Type B pancreatic cell (in vitro differentiated cells): ENCODE measurements at regions not wholly inside any gene's neighbourhood (a gene's known extent, or its start where the extent isn't known, plus 50 kb on each side); places are given as distances from the start of the nearest gene placed in this dataset.
"Not testable (repeated sequence)": the region's sequence is repeated elsewhere in the genome, so short reads cannot be mapped to it uniquely, and the experiment has no call there.

Experiments
- DNase-seq: peaks from one replicate; pipeline ENCODE4 v3.0.0; 2021; ENCODE audit warnings: mixed read lengths; ENCODE audit not compliant: unreplicated experiment; ENCODE audit errors: extremely low spot score
- H3K27ac Mint-ChIP-seq: 2 replicates; pipeline ENCODE4 v1.8.0; 2021; ENCODE audit warnings: mild to moderate bottlenecking, mixed read lengths
- H3K27me3 Mint-ChIP-seq: 2 replicates; pipeline ENCODE4 v1.8.0; 2021; ENCODE audit warnings: mixed read lengths
- H3K36me3 Mint-ChIP-seq: 2 replicates; pipeline ENCODE4 v1.8.0; 2021; ENCODE audit warnings: mixed read lengths
- H3K4me1 Mint-ChIP-seq: one replicate; pipeline ENCODE4 v1.8.0; 2021; ENCODE audit warnings: mixed read lengths; ENCODE audit not compliant: unreplicated experiment
- H3K4me3 Mint-ChIP-seq: 2 replicates; pipeline ENCODE4 v1.8.0; 2021; ENCODE audit warnings: mild to moderate bottlenecking, mixed read lengths
- H3K9me3 Mint-ChIP-seq: 2 replicates; pipeline ENCODE4 v1.8.0; 2021; ENCODE audit warnings: mixed read lengths
- CTCF ChIP-seq: fragments of 200-600 bp; sonication (generic); conservative IDR thresholded peaks from 2 replicates; pipeline ENCODE4 v1.5.0; 2021; ENCODE audit warnings: antibody characterized with exemption, mild to moderate bottlenecking

GRCh38 chr6:14518515-14519217, 401.1 kb downstream of the CD83 start:
- peaks cover 41% of the 10 kb centered on the region for H3K4me1 Mint-ChIP-seq
- no peaks in the 10 kb centered on the region for H3K27me3 Mint-ChIP-seq
- H3K36me3 Mint-ChIP-seq = no peaks in the 10 kb centered on the region
- TF ChIP-seq CTCF = no peak
- H3K27ac Mint-ChIP-seq = no peak overlapping the region
- H3K9me3 Mint-ChIP-seq = peaks cover 8% of the 10 kb centered on the region
- no peak overlapping the region for H3K4me3 Mint-ChIP-seq
- no peak for DNase-seq

GRCh38 chr6:14520029-14520428, 402.5 kb downstream of the CD83 start:
- no peak overlapping the region for H3K27ac Mint-ChIP-seq
- H3K9me3 Mint-ChIP-seq = peaks cover 5% of the 10 kb centered on the region
- H3K4me1 Mint-ChIP-seq = peaks cover 31% of the 10 kb centered on the region
- H3K4me3 Mint-ChIP-seq = no peak overlapping the region
- DNase-seq = no peak
- TF ChIP-seq CTCF = no peak
- H3K36me3 Mint-ChIP-seq = no peaks in the 10 kb centered on the region
- no peaks in the 10 kb centered on the region for H3K27me3 Mint-ChIP-seq

- Mint-ChIP-seq H3K4me3 (no peak overlapping the region), H3K4me1 (peaks cover 31% of the 10 kb centered on the region), H3K27ac (no peak overlapping the region), H3K36me3 (no peaks in the 10 kb centered on the region), H3K27me3 (no peaks in the 10 kb centered on the region), H3K9me3 (peaks cover 5% of the 10 kb centered on the region)
- TF ChIP-seq CTCF = no peak
- DNase-seq = no peak
Measured at GRCh38 chr6:14520536-14520935, 403.0 kb downstream of the CD83 start.

GRCh38 chr6:14521141-14521540, 403.6 kb downstream of the CD83 start:
- H3K9me3 Mint-ChIP-seq = peaks cover 5% of the 10 kb centered on the region
- no peak overlapping the region for H3K4me3 Mint-ChIP-seq
- peaks cover 25% of the 10 kb centered on the region for H3K4me1 Mint-ChIP-seq
- H3K27ac Mint-ChIP-seq = no peak overlapping the region
- DNase-seq = no peak
- no peak for TF ChIP-seq CTCF
- no peaks in the 10 kb centered on the region for H3K27me3 Mint-ChIP-seq
- no peaks in the 10 kb centered on the region for H3K36me3 Mint-ChIP-seq

- H3K4me1 Mint-ChIP-seq = peaks cover 18% of the 10 kb centered on the region
- H3K27me3 Mint-ChIP-seq, H3K27ac Mint-ChIP-seq, H3K9me3 Mint-ChIP-seq, DNase-seq, H3K36me3 Mint-ChIP-seq, H3K4me3 Mint-ChIP-seq: not testable (repeated sequence)
Measured at GRCh38 chr6:14521861-14522260, 404.3 kb downstream of the CD83 start.

- Mint-ChIP-seq H3K36me3 (peaks cover 4% of the 10 kb centered on the region), H3K9me3 (peaks cover 10% of the 10 kb centered on the region), H3K27ac (no peak overlapping the region), H3K4me3 (no peak overlapping the region), H3K27me3 (no peaks in the 10 kb centered on the region), H3K4me1 (no peaks in the 10 kb centered on the region)
- no peak for DNase-seq
- no peak for TF ChIP-seq CTCF
Measured at GRCh38 chr6:14524319-14524718, 406.7 kb downstream of the CD83 start.
